K562 (cell line): ENCODE measurements at regions not wholly inside any gene's neighbourhood (a gene's known extent, or its start where the extent isn't known, plus 50 kb on each side); places are given as distances from the start of the nearest gene placed in this dataset.

Source experiments
- ATAC-seq: fragments of 200-7000 bp; cut with Tn5 transposase; 3 replicates; pipeline ENCODE4 v1.9.1; 2020; ENCODE audit warnings: moderate library complexity
- BruUV-seq: library from RNA; stranded (reverse); fragments of 400-500 nt; replicated peaks from 2 replicates; lab custom pipeline; 2021; lab: Mats Ljungman, UMichigan
- CTCF ChIA-PET: fragments of 300-600 bp; formaldehyde crosslinking; extraction: SDS; loops from one replicate; lab custom pipeline; 2021; ENCODE audit warnings: low intra/inter-chr PET ratio; lab: Yijun Ruan, JAX
- POLR2A ChIA-PET: fragments of 300-600, 350-650 bp; sonication (Branson Sonifier 250); formaldehyde crosslinking; extraction: SDS; loops from one replicate; lab custom pipeline; 2021; ENCODE audit warnings: antibody characterized with exemption, inconsistent platforms; lab: Yijun Ruan, JAX
- DNase-seq, 4 experiments: peaks; one replicate each; pipeline versions ENCODE4 v3.0.0 to v3.0.0-alpha.2; 2011 to 2018; ENCODE audit warnings: low spot score in 3 of 4, mixed read lengths in 3 of 4; ENCODE audit errors: extremely low read depth in 1 of 4
- FAIRE-seq: peaks from 2 replicates; lab custom pipeline; 2011; peaks lifted over from hg19 to GRCh38; lab: Jason Lieb, UNC
- H2AFZ ChIP-seq: 2 replicates; pipeline ENCODE4 v1.6.0; 2011; ENCODE audit warnings: low read depth, low read length, control low read depth, inconsistent platforms
- H3K27ac ChIP-seq: fragments of 200-600 bp; 3 replicates; pipeline ENCODE4 v1.8.0; 2011; ENCODE audit warnings: low read depth, mild to moderate bottlenecking, control low read depth, inconsistent platforms, low read length, moderate library complexity, mixed read lengths; ENCODE audit errors: extremely low read depth
- H3K27me3 ChIP-seq, 2 experiments: fragments of 300-600 bp in 1 of 2; 2 replicates in 1 of 2; 3 replicates in 1 of 2; pipeline versions ENCODE4 v1.6.0 to v1.8.0; 2011; ENCODE audit warnings: inconsistent platforms in 2 of 2, low read length in 2 of 2, mild to moderate bottlenecking in 1 of 2, mixed read lengths in 1 of 2, moderate library complexity in 1 of 2; ENCODE audit not compliant: control insufficient read depth in 2 of 2, insufficient read depth in 2 of 2
- H3K36me3 ChIP-seq: fragments of 300-600 bp; 3 replicates; pipeline ENCODE4 v1.8.0; 2011; ENCODE audit warnings: mild to moderate bottlenecking, low read length, inconsistent platforms; ENCODE audit not compliant: control insufficient read depth, insufficient read depth
- H3K4me1 ChIP-seq, 2 experiments: fragments of 200-600 bp in 1 of 2; replicated peaks in 1 of 2; 2 replicates in 1 of 2; 3 replicates in 1 of 2; pipeline versions ENCODE4 v1.5.1 to v1.8.0; 2011; ENCODE audit warnings: inconsistent platforms in 2 of 2, low read length in 2 of 2, mild to moderate bottlenecking in 1 of 2, mixed read lengths in 1 of 2, moderate library complexity in 1 of 2; ENCODE audit not compliant: control insufficient read depth in 2 of 2, insufficient read depth in 2 of 2
- H3K4me2 ChIP-seq: 2 replicates; pipeline ENCODE4 v1.6.1; 2011; ENCODE audit warnings: low read length, control low read depth, inconsistent platforms, mixed read lengths; ENCODE audit not compliant: insufficient read depth
- H3K4me3 ChIP-seq: fragments of 200-600 bp; sonication (generic), shearing (Covaris generic); 2 replicates; pipeline ENCODE4 v1.5.1; 2016; ENCODE audit warnings: control low read depth, inconsistent platforms
- H3K79me2 ChIP-seq: fragments of 200-600 bp; 3 replicates; pipeline ENCODE4 v1.8.0; 2011; ENCODE audit warnings: low read length, inconsistent platforms; ENCODE audit not compliant: control insufficient read depth, insufficient read depth
- H3K9ac ChIP-seq, 2 experiments: 2 replicates each; pipeline versions ENCODE4 v1.6.0 to v1.6.1; 2011; ENCODE audit warnings: low read depth in 2 of 2, low read length in 2 of 2, control low read depth in 1 of 2, inconsistent platforms in 1 of 2, mild to moderate bottlenecking in 1 of 2, mixed read lengths in 1 of 2; ENCODE audit not compliant: insufficient read depth in 1 of 2
- H3K9me1 ChIP-seq: one replicate; pipeline ENCODE4 v1.6.0; 2011; ENCODE audit warnings: inconsistent platforms, mild to moderate bottlenecking, low read length, moderate library complexity; ENCODE audit not compliant: control insufficient read depth, insufficient read depth
- H3K9me3 ChIP-seq: replicated peaks from 2 replicates; pipeline ENCODE4 v1.5.1; 2011; ENCODE audit warnings: low read depth, low read length, inconsistent platforms; ENCODE audit not compliant: control insufficient read depth, insufficient read depth
- H4K20me1 ChIP-seq: replicated peaks from 2 replicates; pipeline ENCODE4 v1.6.1; 2011; ENCODE audit warnings: low read length, inconsistent platforms, mixed read lengths; ENCODE audit not compliant: control insufficient read depth, insufficient read depth
- MTF1 ChIP-seq: fragments of 250-450 bp; sonication (Bioruptor Pico); IDR thresholded peaks from 2 replicates; pipeline ENCODE4 v1.9.0; 2021; ENCODE audit warnings: moderate library complexity, mild to moderate bottlenecking, inconsistent platforms, borderline replicate concordance
- NCOA1 ChIP-seq: fragments of 450-650 bp; IDR thresholded peaks from 2 replicates; pipeline ENCODE4 v1.6.1; 2016; ENCODE audit warnings: low read depth
- NFE2 ChIP-seq: IDR thresholded peaks from 2 replicates; pipeline ENCODE4 v1.6.1; 2014; ENCODE audit warnings: antibody characterized with exemption, low read depth
- RBM22 ChIP-seq: fragments of 200-400 bp; formaldehyde crosslinking; IDR thresholded peaks from 2 replicates; pipeline ENCODE4 v1.6.1; 2018; ENCODE audit warnings: low read length, low read depth; ENCODE audit not compliant: poor library complexity, severe bottlenecking
- TRIM24 ChIP-seq, 2 experiments: fragments of 450-650 bp; IDR thresholded peaks; 2 replicates each; pipeline ENCODE4 v1.6.1; 2016
- WGBS: fragments of 100-300 bp; shearing (Covaris generic); methylation state at CpG from one replicate; pipeline ENCODE4 v1.1.6; 2016; ENCODE audit warnings: low coverage, mixed read lengths; ENCODE audit not compliant: insufficient coverage; ENCODE audit errors: missing lambda C conversion rate; 5-methylcytosine and 5-hydroxymethylcytosine counted together
- in situ Hi-C: fragments of 300-500 bp; cut with MboI; formaldehyde crosslinking; loops from 4 replicates; pipeline ENCODE4 v1.15.0; 2018; ENCODE audit warnings: inconsistent platforms, mixed read lengths
- intact Hi-C: fragments of 100-400 bp; cut with micrococcal nuclease; formaldehyde crosslinking; loops from 2 replicates; pipeline ENCODE4 v1.14.2; 2022
- TF ChIP-seq, protein P1 (sequence below): sonication (generic); formaldehyde crosslinking; IDR thresholded peaks from 2 replicates; pipeline ENCODE4 v1.8.1; 2023; ENCODE audit warnings: mild to moderate bottlenecking, missing genetic modification reagents

DNA sequence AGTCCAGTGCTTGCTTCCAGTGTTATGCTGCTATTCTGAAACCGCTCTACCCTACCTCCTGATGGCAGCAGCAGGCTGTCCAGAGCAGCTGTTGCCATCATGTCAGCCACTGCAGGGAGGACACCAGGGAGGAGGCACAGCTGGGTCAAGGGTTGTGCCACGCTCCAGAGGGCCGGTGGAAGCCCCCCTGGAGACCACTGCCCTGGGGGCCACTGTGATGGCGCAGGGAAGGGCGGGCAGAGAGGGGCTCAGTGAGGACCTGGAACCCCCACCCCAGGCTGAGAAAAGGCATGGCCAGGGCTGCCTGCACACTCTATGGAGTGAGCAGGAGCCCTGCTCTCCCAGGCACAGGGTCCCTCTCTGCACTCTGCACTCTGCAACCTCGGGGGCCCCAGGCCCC, 271.3 kb upstream of the BTBD3 start:
- no peaks in the 10 kb centered on the region for H3K9me1 ChIP-seq
- H3K27ac ChIP-seq: no peak overlapping the region
- intact Hi-C loops (no loop called here), in situ Hi-C loops (no loop called here)
- TF ChIP-seq RBM22 (no peak), NFE2 (no peak), TRIM24 (IDR thresholded peaks at IDR 0.05) (no peak), NCOA1 (no peak), MTF1 (no peak)
- TF ChIP-seq, protein P1, sequence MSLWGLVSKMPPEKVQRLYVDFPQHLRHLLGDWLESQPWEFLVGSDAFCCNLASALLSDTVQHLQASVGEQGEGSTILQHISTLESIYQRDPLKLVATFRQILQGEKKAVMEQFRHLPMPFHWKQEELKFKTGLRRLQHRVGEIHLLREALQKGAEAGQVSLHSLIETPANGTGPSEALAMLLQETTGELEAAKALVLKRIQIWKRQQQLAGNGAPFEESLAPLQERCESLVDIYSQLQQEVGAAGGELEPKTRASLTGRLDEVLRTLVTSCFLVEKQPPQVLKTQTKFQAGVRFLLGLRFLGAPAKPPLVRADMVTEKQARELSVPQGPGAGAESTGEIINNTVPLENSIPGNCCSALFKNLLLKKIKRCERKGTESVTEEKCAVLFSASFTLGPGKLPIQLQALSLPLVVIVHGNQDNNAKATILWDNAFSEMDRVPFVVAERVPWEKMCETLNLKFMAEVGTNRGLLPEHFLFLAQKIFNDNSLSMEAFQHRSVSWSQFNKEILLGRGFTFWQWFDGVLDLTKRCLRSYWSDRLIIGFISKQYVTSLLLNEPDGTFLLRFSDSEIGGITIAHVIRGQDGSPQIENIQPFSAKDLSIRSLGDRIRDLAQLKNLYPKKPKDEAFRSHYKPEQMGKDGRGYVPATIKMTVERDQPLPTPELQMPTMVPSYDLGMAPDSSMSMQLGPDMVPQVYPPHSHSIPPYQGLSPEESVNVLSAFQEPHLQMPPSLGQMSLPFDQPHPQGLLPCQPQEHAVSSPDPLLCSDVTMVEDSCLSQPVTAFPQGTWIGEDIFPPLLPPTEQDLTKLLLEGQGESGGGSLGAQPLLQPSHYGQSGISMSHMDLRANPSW (CRISPR knock-in tag): no peak
- DNase-seq (no peak), FAIRE-seq (no peak), ATAC-seq (no peak)
- POLR2A ChIA-PET: no interaction called here
- H3K9me3 ChIP-seq: no peaks in the 10 kb centered on the region
- no peaks in the 10 kb centered on the region for H3K4me1 ChIP-seq
- no peaks in the 10 kb centered on the region for H3K27me3 ChIP-seq
- H3K9ac ChIP-seq: no peak overlapping the region
- WGBS: 2% methylated on average over 5 of the region's 6 CpGs
- no peaks in the 10 kb centered on the region for H3K36me3 ChIP-seq
- H3K4me3 ChIP-seq: no peak overlapping the region
- CTCF ChIA-PET: no interaction called here
- no TSS peak for BruUV-seq
- no peaks in the 10 kb centered on the region for H3K79me2 ChIP-seq
- H2AFZ ChIP-seq: no peak overlapping the region
- no peaks in the 10 kb centered on the region for H4K20me1 ChIP-seq
- H3K4me2 ChIP-seq: no peak overlapping the region
